Activated T-cell treated with anti-CD3 and anti-CD28 coated beads, Interleukin-2, amount 50 U/mL, for 48 hours (primary cell): ENCODE measurements at regions not wholly inside any gene's neighbourhood (a gene's known extent, or its start where the extent isn't known, plus 50 kb on each side); places are given as distances from the start of the nearest gene placed in this dataset.
"Not testable (repeated sequence)": the region's sequence is repeated elsewhere in the genome, so short reads cannot be mapped to it uniquely, and the experiment has no call there.

Source experiments
- DNase-seq, 2 experiments: peaks; one replicate each; pipeline ENCODE4 v3.0.0-alpha.2; 2020

- peak; percentile 24 for DNase-seq
These were observed 89.8 kb downstream of the KATNIP start for GRCh38 chr16:27639561-27640276.

GRCh38 chr16:27640277-27640600, 90.3 kb downstream of the KATNIP start:
- DNase-seq, result no peak

- no peak for DNase-seq
These were observed 91.3 kb downstream of the KATNIP start for GRCh38 chr16:27641260-27641659.

GRCh38 chr16:27641734-27642415, 91.9 kb downstream of the KATNIP start:
- not testable (repeated sequence) for DNase-seq

GRCh38 chr16:27642756-27643155, 92.8 kb downstream of the KATNIP start:
- peak in 1 of 2 experiments; percentile 22 for DNase-seq

- DNase-seq, result no peak
These were observed 94.2 kb downstream of the KATNIP start for GRCh38 chr16:27644165-27644564.

GRCh38 chr16:27645396-27645795, 95.5 kb downstream of the KATNIP start:
- DNase-seq, result no peak

GRCh38 chr16:27646806-27647205, 96.9 kb downstream of the KATNIP start:
- no peak for DNase-seq

GRCh38 chr16:27649021-27649420, 99.1 kb downstream of the KATNIP start:
- DNase-seq, result no peak

- DNase-seq, result no peak
These were observed 100.2 kb downstream of the KATNIP start for GRCh38 chr16:27650073-27650701.

- no peak for DNase-seq
These were observed 101.4 kb downstream of the KATNIP start for GRCh38 chr16:27651301-27651700.

- DNase-seq, result no peak
These were observed 107.9 kb downstream of the KATNIP start for GRCh38 chr16:27657811-27658210.

GRCh38 chr16:27660507-27660906, 110.6 kb downstream of the KATNIP start:
- no peak for DNase-seq

- DNase-seq, result not testable (repeated sequence)
These were observed 113.3 kb downstream of the KATNIP start for GRCh38 chr16:27663235-27663634.

GRCh38 chr16:27665881-27666280, 115.9 kb downstream of the KATNIP start:
- no peak for DNase-seq

GRCh38 chr16:27670071-27670810, 120.3 kb downstream of the KATNIP start:
- no peak for DNase-seq

GRCh38 chr16:27671410-27671809, 121.5 kb downstream of the KATNIP start:
- no peak for DNase-seq

GRCh38 chr16:27676839-27677238, 126.9 kb downstream of the KATNIP start:
- no peak for DNase-seq

GRCh38 chr16:27677263-27677662, 127.3 kb downstream of the KATNIP start:
- DNase-seq, result no peak

GRCh38 chr16:27678955-27679354, 129.0 kb downstream of the KATNIP start:
- no peak for DNase-seq

GRCh38 chr16:27679899-27680298, 130.0 kb downstream of the KATNIP start:
- no peak for DNase-seq

GRCh38 chr16:27681681-27682080, 131.7 kb downstream of the KATNIP start:
- DNase-seq, result no peak

GRCh38 chr16:27684047-27684446, 134.1 kb downstream of the KATNIP start:
- no peak for DNase-seq

GRCh38 chr16:27685807-27686206, 135.9 kb downstream of the KATNIP start:
- DNase-seq, result no peak
